Body of pancreas (tissue), 4 donors: ENCODE measurements at regions not wholly inside any gene's neighbourhood (a gene's known extent, or its start where the extent isn't known, plus 50 kb on each side); places are given as distances from the start of the nearest gene placed in this dataset.

Source experiments
- ATAC-seq: fragments of 150-250 bp; one replicate; pipeline ENCODE4 v1.9.1; 2016
- DNase-seq, 4 donors: peaks; one replicate each; pipeline ENCODE4 v3.0.0-alpha.2; 2019
- H3K27ac ChIP-seq, 4 donors: fragments of 200-600 bp; sonication (generic); 1 replicate in 3 of 4; 2 replicates in 1 of 4; pipeline versions ENCODE4 v1.5.1 to v1.6.1; 2016 to 2019; ENCODE audit warnings: mild to moderate bottlenecking in 1 of 4, mixed read lengths in 1 of 4, moderate library complexity in 1 of 4
- H3K27me3 ChIP-seq, 2 donors: fragments of 200-600 bp; sonication (generic); one replicate each; pipeline ENCODE4 v1.6.0; 2016; ENCODE audit warnings: mild to moderate bottlenecking in 1 of 2
- H3K36me3 ChIP-seq, 2 donors: fragments of 200-600 bp; sonication (generic); replicated peaks in 1 of 2; 2 replicates each; pipeline ENCODE4 v1.5.1; 2016; ENCODE audit warnings: low read depth in 2 of 2; ENCODE audit not compliant: insufficient read depth in 1 of 2
- H3K4me1 ChIP-seq: fragments of 200-600 bp; sonication (generic); one replicate; pipeline ENCODE4 v1.6.0; 2016
- H3K4me3 ChIP-seq, 2 donors: fragments of 200-600 bp; sonication (generic); 1 replicate in 1 of 2; 2 replicates in 1 of 2; pipeline ENCODE4 v1.5.1; 2016 to 2019
- H3K9me3 ChIP-seq, 3 donors: fragments of 200-600 bp; sonication (generic); 1 replicate in 2 of 3; 2 replicates in 1 of 3; pipeline ENCODE4 v1.5.1; 2016
- CTCF ChIP-seq, 7 experiments: fragments of 450-650 bp in 4 of 7; fragments of 200-600 bp in 3 of 7; sonication (generic) in 3 of 7; IDR thresholded peaks; one replicate each; pipeline ENCODE4 v1.5.1; 2016 to 2019; ENCODE audit warnings: antibody characterized with exemption in 7 of 7
- POLR2A ChIP-seq, 3 donors: fragments of 450-650 bp; IDR thresholded peaks; one replicate each; pipeline ENCODE4 v1.6.1; 2016; ENCODE audit warnings: antibody characterized with exemption in 3 of 3, mild to moderate bottlenecking in 2 of 3
- WGBS, 2 donors: methylation state at CpG; one replicate each; pipeline ENCODE4 v1.1.5; 2017; 5-methylcytosine and 5-hydroxymethylcytosine counted together
- intact Hi-C: fragments of 100-400 bp; cut with DNase I; formaldehyde crosslinking; loops from one replicate; pipeline ENCODE4 v1.15.1; 2023

DNA sequence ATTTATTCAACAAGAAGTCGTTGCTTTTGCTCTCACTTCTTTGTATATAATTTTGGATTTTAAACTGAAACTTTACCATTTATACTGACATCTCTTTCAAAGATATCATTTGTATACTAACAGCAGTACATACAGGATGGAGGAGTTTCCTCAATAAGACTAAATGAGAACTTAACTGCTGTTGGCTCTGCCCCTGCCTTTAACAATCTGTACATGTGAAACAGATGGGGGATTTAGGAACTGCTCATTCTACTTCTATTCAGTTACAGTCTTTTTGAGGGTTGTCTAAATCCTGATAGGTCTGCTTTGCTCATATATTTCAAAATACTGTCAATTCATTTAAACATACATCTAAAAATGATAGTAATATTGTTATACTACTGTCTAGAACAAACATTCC lies 663.2 kb downstream of the ADGRL2 start:
- H3K27me3 ChIP-seq = no peaks in the 10 kb centered on the region
- DNase-seq (no peak), ATAC-seq (no peak)
- TF ChIP-seq CTCF (IDR thresholded peaks at IDR 0.05) (no peak), POLR2A (IDR thresholded peaks at IDR 0.05) (no peak)
- H3K9me3 ChIP-seq = no peaks in the 10 kb centered on the region
- no peak overlapping the region for H3K27ac ChIP-seq
- H3K4me1 ChIP-seq = peaks cover 8% of the 10 kb centered on the region
- intact Hi-C loops = no loop called here
- no peaks in the 10 kb centered on the region for H3K36me3 ChIP-seq
- H3K4me3 ChIP-seq = no peak overlapping the region
- WGBS, 2 donors = 72 to 88% methylated on average over 1 of the region's 1 CpG

- DNase-seq (no peak), ATAC-seq (no peak)
- Histone ChIP-seq H3K4me3 (no peak overlapping the region), H3K4me1 (peaks cover 8% of the 10 kb centered on the region), H3K27ac (no peak overlapping the region), H3K36me3 (no peaks in the 10 kb centered on the region), H3K9me3 (no peaks in the 10 kb centered on the region), H3K27me3 (no peaks in the 10 kb centered on the region)
- intact Hi-C loops = no loop called here
- TF ChIP-seq POLR2A (IDR thresholded peaks at IDR 0.05) (no peak), CTCF (IDR thresholded peaks at IDR 0.05) (no peak)
- 38 to 44% methylated on average over 1 of the region's 1 CpG for WGBS, 2 donors
Measured at GRCh38 chr1:82462366-82462765, 661.6 kb downstream of the ADGRL2 start.

DNA sequence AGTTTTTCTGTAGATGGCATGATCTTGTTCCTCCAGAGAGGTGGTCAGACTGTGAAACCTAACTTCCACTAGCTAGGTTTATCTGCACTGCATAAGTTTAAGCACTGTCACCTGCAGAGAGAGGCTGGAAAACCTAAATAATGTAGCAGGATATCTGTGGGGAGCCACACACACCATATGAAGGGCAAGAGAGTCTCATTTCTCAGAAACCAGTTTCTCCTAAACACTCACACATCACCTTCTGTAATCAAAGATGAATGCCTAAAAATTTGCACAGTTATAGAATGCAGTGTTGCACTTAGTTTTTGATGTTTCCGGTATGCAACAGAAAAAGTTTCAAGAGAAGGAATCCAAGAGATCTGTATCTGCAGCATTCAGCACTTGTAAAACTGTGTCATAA lies 654.6 kb downstream of the ADGRL2 start:
- H3K4me3 ChIP-seq = no peak overlapping the region
- no peaks in the 10 kb centered on the region for H3K4me1 ChIP-seq
- peaks cover 0 to 9% (median 0%) of the 10 kb centered on the region in 3 donors for H3K9me3 ChIP-seq
- no peaks in the 10 kb centered on the region for H3K27me3 ChIP-seq
- intact Hi-C loops = no loop called here
- no peak overlapping the region for H3K27ac ChIP-seq
- 71 to 83% methylated on average over 1 of the region's 1 CpG for WGBS, 2 donors
- no peak for TF ChIP-seq CTCF (IDR thresholded peaks at IDR 0.05)
- no peak for TF ChIP-seq POLR2A (IDR thresholded peaks at IDR 0.05)
- no peak for ATAC-seq
- DNase-seq = no peak
- no peaks in the 10 kb centered on the region for H3K36me3 ChIP-seq

- H3K4me1 ChIP-seq = no peaks in the 10 kb centered on the region
- no peak overlapping the region for H3K4me3 ChIP-seq
- DNase-seq = no peak
- H3K36me3 ChIP-seq = no peaks in the 10 kb centered on the region
- no peak overlapping the region for H3K27ac ChIP-seq
- WGBS, 2 donors = 85 to 93% methylated on average over 3 of the region's 3 CpGs
- H3K27me3 ChIP-seq = no peaks in the 10 kb centered on the region
- intact Hi-C loops = no loop called here
- H3K9me3 ChIP-seq = peaks cover 0 to 9% (median 0%) of the 10 kb centered on the region in 3 donors
- no peak for TF ChIP-seq CTCF (IDR thresholded peaks at IDR 0.05)
- no peak for TF ChIP-seq POLR2A (IDR thresholded peaks at IDR 0.05)
- ATAC-seq = no peak
Measured at GRCh38 chr1:82454431-82454830, 653.7 kb downstream of the ADGRL2 start.

- WGBS, 2 donors = 70 to 91% methylated on average over 1 of the region's 1 CpG
- DNase-seq (no peak), ATAC-seq (no peak)
- peaks cover 0 to 9% (median 0%) of the 10 kb centered on the region in 3 donors for H3K9me3 ChIP-seq
- no peaks in the 10 kb centered on the region for H3K4me1 ChIP-seq
- H3K27ac ChIP-seq = no peak overlapping the region
- TF ChIP-seq POLR2A (IDR thresholded peaks at IDR 0.05) (no peak), CTCF (IDR thresholded peaks at IDR 0.05) (no peak)
- intact Hi-C loops = no loop called here
- H3K27me3 ChIP-seq = no peaks in the 10 kb centered on the region
- no peaks in the 10 kb centered on the region for H3K36me3 ChIP-seq
- H3K4me3 ChIP-seq = no peak overlapping the region
Measured at GRCh38 chr1:82453511-82454185, 652.9 kb downstream of the ADGRL2 start.
